ENCODE measurements at regions not wholly inside any gene's neighbourhood (a gene's known extent, or its start where the extent isn't known, plus 50 kb on each side); places are given as distances from the start of the nearest gene placed in this dataset.
"Not testable (repeated sequence)": the region's sequence is repeated elsewhere in the genome, so short reads cannot be mapped to it uniquely, and the experiment has no call there.

DNA sequence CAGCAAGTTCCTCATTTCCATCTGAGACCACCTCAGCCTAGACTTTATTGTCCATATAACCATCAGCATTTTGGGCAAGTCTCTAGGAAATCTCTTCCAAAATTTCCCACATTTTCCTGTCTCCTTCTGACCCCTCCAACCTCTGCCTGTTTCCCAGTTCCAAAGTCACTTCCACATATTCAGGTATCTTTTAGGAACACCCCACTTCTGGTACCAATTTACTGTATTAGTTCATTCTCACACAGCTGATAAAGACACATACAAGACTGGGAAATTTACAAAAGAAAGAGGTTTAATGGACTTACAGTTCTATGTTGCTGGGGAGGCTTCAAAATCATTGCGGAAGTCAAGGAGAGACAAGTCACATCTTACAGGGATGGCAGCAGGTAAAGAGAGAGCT lies 103.6 kb downstream of the ART5 start:
- H3K4me1 ChIP-seq (ENCODE audit: insufficient read depth, low read length); H3K4me3 ChIP-seq (ENCODE audit: low read length); H3K27me3 ChIP-seq (ENCODE audit: insufficient read depth, low read length); H3K27ac ChIP-seq (ENCODE audit: low read depth, low read length); H3K36me3 ChIP-seq (ENCODE audit: insufficient read depth, low read length); H3K9me3 ChIP-seq (ENCODE audit: insufficient read depth, low read depth, low read length); H3K9ac ChIP-seq (ENCODE audit: low read depth, low read length): not testable (repeated sequence)
- 100% methylated on average over 1 of the region's 1 CpG for WGBS

DNA sequence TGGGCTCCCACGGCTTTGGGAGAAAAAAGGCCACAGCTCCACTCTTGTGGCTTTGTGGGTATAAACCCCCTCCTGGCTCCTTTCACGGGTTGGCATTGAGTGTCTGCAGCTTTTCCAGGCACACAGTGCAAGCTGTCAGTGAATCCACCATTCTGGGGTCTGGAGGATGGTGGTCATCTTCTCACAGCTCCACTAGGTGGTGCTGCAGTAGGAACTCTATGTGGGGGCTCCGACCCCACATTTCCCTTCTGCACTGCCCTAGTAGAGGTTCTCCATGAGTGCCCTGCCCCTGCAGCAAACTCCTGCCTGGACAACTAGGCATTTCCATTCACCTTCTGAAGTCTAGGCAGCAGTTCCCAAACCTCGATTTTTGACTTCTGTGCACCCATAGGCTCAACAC lies 104.5 kb downstream of the ART5 start:
- H3K9me3 ChIP-seq (ENCODE audit: insufficient read depth, low read depth, low read length); H3K9ac ChIP-seq (ENCODE audit: low read depth, low read length); H3K4me1 ChIP-seq (ENCODE audit: insufficient read depth, low read length); H3K27me3 ChIP-seq (ENCODE audit: insufficient read depth, low read length); H3K36me3 ChIP-seq (ENCODE audit: insufficient read depth, low read length); H3K27ac ChIP-seq (ENCODE audit: low read depth, low read length); H3K4me3 ChIP-seq (ENCODE audit: low read length): not testable (repeated sequence)
- WGBS = 79% methylated on average over 4 of the region's 4 CpGs

DNA sequence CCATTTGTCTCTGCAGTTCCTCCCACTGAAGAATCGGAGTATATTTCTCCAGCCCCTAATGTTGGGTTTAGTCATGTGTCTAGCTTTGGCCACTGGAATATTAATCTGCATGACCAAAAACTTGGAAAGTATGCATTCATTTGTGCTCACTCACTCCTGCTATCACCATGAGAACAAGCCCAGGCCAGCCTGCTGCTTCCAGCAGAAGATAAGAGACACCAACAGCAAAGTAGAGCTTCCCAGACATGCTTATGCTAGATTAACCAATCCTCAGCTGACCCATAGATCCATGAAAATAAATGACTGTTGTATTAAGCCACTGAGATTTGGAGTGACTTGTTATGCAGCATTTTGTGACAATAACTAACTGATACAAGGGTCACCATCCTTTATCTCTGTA lies 108.8 kb downstream of the ART5 start:
- WGBS = no CpG with 5 or more reads among the region's 1 CpG
- not testable (repeated sequence) for H3K36me3 ChIP-seq (ENCODE audit: insufficient read depth, low read length); H3K9me3 ChIP-seq (ENCODE audit: insufficient read depth, low read depth, low read length); H3K4me1 ChIP-seq (ENCODE audit: insufficient read depth, low read length); H3K4me3 ChIP-seq (ENCODE audit: low read length); H3K27me3 ChIP-seq (ENCODE audit: insufficient read depth, low read length); H3K9ac ChIP-seq (ENCODE audit: low read depth, low read length); H3K27ac ChIP-seq (ENCODE audit: low read depth, low read length)

DNA sequence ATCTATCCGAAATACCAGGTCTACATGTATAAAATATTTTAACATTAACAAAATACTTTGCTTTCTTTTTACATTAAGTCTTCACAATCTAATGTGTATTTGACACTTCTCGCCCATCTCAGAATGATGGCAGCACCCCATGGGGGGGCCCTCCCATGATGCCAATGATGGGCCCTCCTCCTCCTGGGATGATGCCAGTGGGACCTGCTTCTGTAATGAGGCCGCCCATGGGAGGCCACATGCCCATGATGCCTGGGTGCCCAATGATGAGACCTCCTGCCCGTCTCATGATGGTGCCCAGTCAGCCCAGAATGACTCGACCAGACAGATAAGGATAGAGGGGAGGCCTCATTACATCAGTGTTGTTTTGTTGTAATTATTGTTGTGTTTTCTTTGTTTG lies 110.5 kb downstream of the ART5 start:
- H3K27ac ChIP-seq (ENCODE audit: low read depth, low read length); H3K9ac ChIP-seq (ENCODE audit: low read depth, low read length); H3K36me3 ChIP-seq (ENCODE audit: insufficient read depth, low read length); H3K9me3 ChIP-seq (ENCODE audit: insufficient read depth, low read depth, low read length); H3K4me1 ChIP-seq (ENCODE audit: insufficient read depth, low read length); H3K27me3 ChIP-seq (ENCODE audit: insufficient read depth, low read length); H3K4me3 ChIP-seq (ENCODE audit: low read length): not testable (repeated sequence)
- 93% methylated on average over 4 of the region's 5 CpGs for WGBS

DNA sequence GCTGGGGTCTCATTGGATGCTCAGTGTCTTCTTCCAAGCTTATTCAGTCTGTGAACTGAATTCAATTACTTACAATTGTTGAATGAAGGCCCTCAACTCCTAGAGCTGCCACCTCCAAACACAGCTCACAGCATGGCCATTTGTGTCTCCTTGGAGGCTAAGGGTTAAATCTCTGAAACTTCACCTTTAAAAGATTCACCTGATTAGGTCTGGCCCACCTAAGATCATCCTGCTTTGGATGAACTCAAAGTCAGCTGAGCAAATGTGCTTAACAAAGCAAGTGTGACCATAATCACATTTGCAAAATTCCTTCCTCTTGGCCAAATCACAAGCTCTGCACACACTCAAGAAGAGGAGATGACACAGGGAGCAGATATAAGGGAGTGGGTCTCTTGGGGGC lies 118.2 kb downstream of the ART5 start:
- H3K9ac ChIP-seq (ENCODE audit: low read depth, low read length); H3K27ac ChIP-seq (ENCODE audit: low read depth, low read length); H3K27me3 ChIP-seq (ENCODE audit: insufficient read depth, low read length); H3K4me1 ChIP-seq (ENCODE audit: insufficient read depth, low read length); H3K36me3 ChIP-seq (ENCODE audit: insufficient read depth, low read length); H3K4me3 ChIP-seq (ENCODE audit: low read length); H3K9me3 ChIP-seq (ENCODE audit: insufficient read depth, low read depth, low read length): not testable (repeated sequence)

DNA sequence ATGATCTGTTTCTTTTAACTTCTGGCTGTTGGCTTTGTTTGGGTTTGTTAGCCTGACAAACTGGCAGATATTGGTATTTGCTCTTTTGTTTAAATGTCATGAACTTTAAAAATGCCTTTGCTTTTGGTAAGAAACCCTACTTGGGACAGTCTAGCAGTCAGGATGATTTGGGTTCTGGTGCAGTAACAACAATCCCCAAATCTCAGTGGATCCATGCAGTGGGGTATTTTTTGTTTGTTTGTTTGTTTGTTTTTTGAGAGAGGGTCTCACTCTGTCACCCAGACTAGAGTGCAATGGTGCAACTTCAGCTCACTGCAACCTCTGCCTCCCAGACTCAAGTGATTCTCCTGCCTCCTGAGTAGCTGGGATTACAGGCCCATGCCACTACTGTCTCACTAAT lies 120.9 kb downstream of the ART5 start:
- not testable (repeated sequence) for H3K27me3 ChIP-seq (ENCODE audit: insufficient read depth, low read length); H3K4me3 ChIP-seq (ENCODE audit: low read length); H3K36me3 ChIP-seq (ENCODE audit: insufficient read depth, low read length); H3K4me1 ChIP-seq (ENCODE audit: insufficient read depth, low read length); H3K27ac ChIP-seq (ENCODE audit: low read depth, low read length); H3K9ac ChIP-seq (ENCODE audit: low read depth, low read length); H3K9me3 ChIP-seq (ENCODE audit: insufficient read depth, low read depth, low read length)

DNA sequence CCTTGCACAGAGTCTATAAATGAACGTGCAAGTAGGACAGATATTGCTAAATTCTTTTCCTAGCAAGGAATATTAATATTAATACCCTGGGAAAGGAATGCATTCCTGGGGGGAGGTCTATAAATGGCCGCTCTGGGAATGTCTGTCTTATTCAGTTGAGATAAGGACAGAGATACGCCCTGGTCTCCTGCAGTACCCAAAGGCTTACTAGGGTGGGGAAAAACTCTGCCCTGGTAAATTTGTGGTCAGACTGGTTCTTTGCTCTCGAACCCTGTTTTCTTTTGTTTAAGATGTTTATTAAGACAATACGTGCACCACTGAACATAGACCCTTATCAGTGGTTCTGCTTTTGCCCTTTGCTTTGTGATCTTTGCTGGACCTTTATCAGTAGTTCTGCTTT lies 122.0 kb downstream of the ART5 start:
- H3K9ac ChIP-seq (ENCODE audit: low read depth, low read length); H3K4me1 ChIP-seq (ENCODE audit: insufficient read depth, low read length); H3K4me3 ChIP-seq (ENCODE audit: low read length); H3K27me3 ChIP-seq (ENCODE audit: insufficient read depth, low read length); H3K36me3 ChIP-seq (ENCODE audit: insufficient read depth, low read length); H3K27ac ChIP-seq (ENCODE audit: low read depth, low read length); H3K9me3 ChIP-seq (ENCODE audit: insufficient read depth, low read depth, low read length): not testable (repeated sequence)
- WGBS = 97% methylated on average over 3 of the region's 5 CpGs

DNA sequence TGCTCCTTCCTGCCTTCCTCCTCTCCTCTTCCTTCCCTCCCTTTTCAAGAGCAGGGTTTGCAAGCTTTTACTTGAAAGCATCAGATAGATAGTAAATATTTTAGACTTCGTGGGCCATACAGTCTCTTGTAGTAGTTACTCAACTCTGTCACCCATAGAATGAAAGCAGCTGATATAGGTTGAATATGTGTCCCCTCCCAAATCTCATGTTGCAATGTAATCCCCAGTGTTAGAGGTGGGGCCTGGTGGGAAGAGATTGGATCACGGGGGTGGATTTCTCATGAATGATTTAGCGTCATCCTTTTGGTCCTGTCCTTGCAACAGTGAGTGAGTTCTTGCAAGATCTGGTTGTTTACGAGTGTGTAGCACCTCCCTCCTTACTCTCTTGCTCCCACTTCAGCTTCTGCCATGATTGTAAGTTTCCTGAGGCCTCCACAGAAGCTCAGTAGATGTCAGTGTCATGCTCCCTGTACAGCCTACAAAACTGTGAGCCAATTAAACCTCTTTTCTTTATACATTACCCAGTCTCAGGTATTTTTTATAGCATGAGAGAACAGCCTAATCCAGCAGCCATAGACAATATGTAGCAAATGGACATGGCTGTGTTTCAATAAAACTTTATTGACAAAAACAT lies 124.7 kb downstream of the ART5 start:
- WGBS = 98% methylated on average over 2 of the region's 4 CpGs
- H3K4me3 ChIP-seq (ENCODE audit: low read length); H3K4me1 ChIP-seq (ENCODE audit: insufficient read depth, low read length); H3K27ac ChIP-seq (ENCODE audit: low read depth, low read length); H3K36me3 ChIP-seq (ENCODE audit: insufficient read depth, low read length); H3K27me3 ChIP-seq (ENCODE audit: insufficient read depth, low read length); H3K9me3 ChIP-seq (ENCODE audit: insufficient read depth, low read depth, low read length); H3K9ac ChIP-seq (ENCODE audit: low read depth, low read length): not testable (repeated sequence)

DNA sequence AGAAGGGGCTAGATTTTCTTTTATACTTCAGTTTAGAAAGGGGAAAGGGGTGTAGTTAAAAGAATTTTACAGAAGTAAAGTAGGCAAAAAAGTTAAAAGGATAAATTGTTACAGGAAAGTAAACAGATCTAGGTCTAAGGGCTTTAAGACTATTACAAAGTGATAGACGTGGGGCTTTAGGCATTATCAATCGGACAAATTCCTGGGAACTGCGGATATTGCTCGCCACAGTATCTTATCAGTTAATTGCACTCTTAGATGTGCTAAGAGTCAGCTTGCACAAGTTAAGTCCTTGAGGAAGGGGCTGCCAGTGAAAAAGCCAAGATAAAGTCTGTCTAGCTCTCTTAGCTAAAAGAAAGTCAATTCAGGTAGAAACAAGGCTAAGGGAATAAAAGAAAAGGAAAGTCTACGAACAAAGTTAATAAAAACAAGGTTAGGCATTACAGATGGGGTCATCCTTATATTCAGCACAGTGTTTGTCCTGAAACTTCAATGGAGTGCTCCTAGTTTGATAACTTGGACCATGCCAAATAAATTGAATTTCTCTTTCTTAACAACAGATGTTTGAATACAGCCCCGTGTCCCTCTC lies 125.4 kb downstream of the ART5 start:
- H3K27me3 ChIP-seq (ENCODE audit: insufficient read depth, low read length); H3K9ac ChIP-seq (ENCODE audit: low read depth, low read length); H3K9me3 ChIP-seq (ENCODE audit: insufficient read depth, low read depth, low read length); H3K4me3 ChIP-seq (ENCODE audit: low read length); H3K27ac ChIP-seq (ENCODE audit: low read depth, low read length); H3K36me3 ChIP-seq (ENCODE audit: insufficient read depth, low read length): not testable (repeated sequence)
- 91% methylated on average over 4 of the region's 6 CpGs for WGBS
- H3K4me1 ChIP-seq (ENCODE audit: insufficient read depth, low read length) = peaks cover 11% of the 10 kb centered on the region; the same call in 1 of the 2 replicates

DNA sequence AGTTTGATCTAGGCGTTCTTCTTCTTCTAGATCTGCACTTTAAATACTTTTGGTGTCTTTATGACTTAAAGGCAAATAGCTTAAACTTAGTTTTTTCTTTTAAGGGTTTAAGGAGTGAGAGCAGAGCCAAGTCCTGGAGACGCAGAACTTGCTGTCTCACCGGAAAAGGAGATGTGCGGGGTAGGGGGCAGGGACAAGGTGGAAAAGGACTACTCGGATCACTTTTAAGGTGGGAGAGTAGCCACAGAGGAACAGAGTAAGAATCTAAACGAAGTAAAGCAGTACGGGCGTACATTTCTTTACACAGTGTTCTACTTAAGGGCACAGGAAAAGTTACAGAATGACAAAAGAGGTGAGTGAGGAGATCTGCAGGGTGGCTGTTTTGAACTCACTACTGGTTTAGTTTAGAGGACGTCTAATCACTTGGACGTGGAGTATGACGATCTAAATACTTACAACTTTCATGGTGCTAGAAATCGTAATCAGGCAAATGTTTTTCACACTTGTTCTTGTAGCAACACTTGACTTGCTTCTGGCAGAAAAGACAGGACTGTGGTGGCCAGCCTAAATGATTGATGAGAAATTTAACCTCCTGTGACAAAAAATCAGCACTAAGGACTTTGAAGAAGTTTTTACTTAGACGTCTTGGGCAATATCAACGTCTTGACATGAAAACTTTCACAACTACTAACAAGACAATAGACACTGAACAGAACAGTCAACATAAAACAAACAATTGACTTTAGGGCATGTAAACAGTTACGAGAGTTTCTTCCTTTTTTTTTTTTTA lies 127.0 kb downstream of the ART5 start:
- WGBS = 75% methylated on average over 14 of the region's 15 CpGs
- H3K9ac ChIP-seq (ENCODE audit: low read depth, low read length); H3K27ac ChIP-seq (ENCODE audit: low read depth, low read length); H3K4me3 ChIP-seq (ENCODE audit: low read length); H3K36me3 ChIP-seq (ENCODE audit: insufficient read depth, low read length); H3K27me3 ChIP-seq (ENCODE audit: insufficient read depth, low read length); H3K9me3 ChIP-seq (ENCODE audit: insufficient read depth, low read depth, low read length): not testable (repeated sequence)
- peaks cover 13% of the 10 kb centered on the region; the same call in 1 of the 2 replicates for H3K4me1 ChIP-seq (ENCODE audit: insufficient read depth, low read length)

DNA sequence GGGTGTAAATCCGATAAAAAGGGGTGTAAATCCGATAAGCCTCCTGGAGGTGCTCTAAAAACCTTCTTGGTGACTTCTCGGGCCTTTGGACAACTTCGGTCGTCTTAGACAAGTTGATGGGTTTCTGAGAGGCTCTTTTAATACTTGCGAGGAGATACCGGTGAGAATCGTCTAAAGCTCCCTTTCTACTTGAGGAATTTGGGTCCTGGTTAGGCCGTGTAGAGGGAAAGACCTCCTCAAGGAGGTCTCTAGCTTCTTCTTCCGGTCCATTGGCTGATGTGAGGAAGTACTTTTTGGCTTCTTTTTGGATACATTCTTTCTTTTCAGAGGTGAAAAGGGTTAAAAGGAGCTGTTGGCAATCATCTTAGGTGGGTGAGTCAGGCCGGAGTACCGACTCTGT lies 128.5 kb downstream of the ART5 start:
- H3K4me3 ChIP-seq (ENCODE audit: low read length); H3K27me3 ChIP-seq (ENCODE audit: insufficient read depth, low read length); H3K9me3 ChIP-seq (ENCODE audit: insufficient read depth, low read depth, low read length); H3K36me3 ChIP-seq (ENCODE audit: insufficient read depth, low read length); H3K27ac ChIP-seq (ENCODE audit: low read depth, low read length); H3K9ac ChIP-seq (ENCODE audit: low read depth, low read length): not testable (repeated sequence)
- 76% methylated on average over 10 of the region's 12 CpGs for WGBS
- peaks cover 13% of the 10 kb centered on the region; the same call in 1 of the 2 replicates for H3K4me1 ChIP-seq (ENCODE audit: insufficient read depth, low read length)

DNA sequence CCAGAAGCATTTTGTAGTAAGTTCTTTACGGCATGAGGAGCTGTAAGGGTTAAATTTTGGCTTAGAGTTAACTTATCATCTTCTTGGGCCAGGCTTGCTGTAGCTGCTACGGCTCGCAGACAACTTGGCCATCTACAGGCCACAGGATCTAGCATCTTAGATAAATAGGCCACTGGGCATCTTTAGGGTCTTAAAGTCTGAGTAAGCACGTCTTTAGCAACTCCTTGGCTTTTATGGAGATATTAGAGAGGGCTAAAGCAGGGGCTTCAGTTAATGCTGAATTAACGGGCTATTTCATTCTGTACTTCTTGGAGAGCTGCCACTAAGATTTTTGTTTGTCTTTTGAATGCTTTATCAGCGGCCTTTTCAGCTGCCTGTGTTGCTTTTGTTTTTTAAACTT lies 129.0 kb downstream of the ART5 start:
- not testable (repeated sequence) for H3K36me3 ChIP-seq (ENCODE audit: insufficient read depth, low read length); H3K27me3 ChIP-seq (ENCODE audit: insufficient read depth, low read length); H3K27ac ChIP-seq (ENCODE audit: low read depth, low read length); H3K9ac ChIP-seq (ENCODE audit: low read depth, low read length); H3K9me3 ChIP-seq (ENCODE audit: insufficient read depth, low read depth, low read length); H3K4me3 ChIP-seq (ENCODE audit: low read length)
- 68% methylated on average over 5 of the region's 6 CpGs for WGBS
- peaks cover 13% of the 10 kb centered on the region; the same call in 1 of the 2 replicates for H3K4me1 ChIP-seq (ENCODE audit: insufficient read depth, low read length)

Data from HUES64 (cell line).